ENCODE measurements at regions not wholly inside any gene's neighbourhood (a gene's known extent, or its start where the extent isn't known, plus 50 kb on each side); places are given as distances from the start of the nearest gene placed in this dataset.
"Not testable (repeated sequence)": the region's sequence is repeated elsewhere in the genome, so short reads cannot be mapped to it uniquely, and the experiment has no call there.

GRCh38 chr18:60892441-60892840 is 440.8 kb upstream of the CDH20 start:
- DNase-seq: no peak

GRCh38 chr18:60892855-60893254 is 440.4 kb upstream of the CDH20 start:
- DNase-seq: no peak

GRCh38 chr18:60893355-60894097 is 439.7 kb upstream of the CDH20 start:
- DNase-seq: no peak

- no peak for DNase-seq
Measured at GRCh38 chr18:60894254-60894945, 438.8 kb upstream of the CDH20 start.

- DNase-seq: no peak
Measured at GRCh38 chr18:60895181-60895580, 438.0 kb upstream of the CDH20 start.

- no peak for DNase-seq
Measured at GRCh38 chr18:60898111-60898510, 435.1 kb upstream of the CDH20 start.

- DNase-seq: no peak
Measured at GRCh38 chr18:60905699-60906098, 427.5 kb upstream of the CDH20 start.

GRCh38 chr18:60910534-60910933 is 422.7 kb upstream of the CDH20 start:
- no peak for DNase-seq

- DNase-seq: no peak
Measured at GRCh38 chr18:60911504-60911903, 421.7 kb upstream of the CDH20 start.

- DNase-seq: no peak
Measured at GRCh38 chr18:60915160-60915559, 418.1 kb upstream of the CDH20 start.

GRCh38 chr18:60918862-60919261 is 414.4 kb upstream of the CDH20 start:
- DNase-seq: not testable (repeated sequence)

- no peak for DNase-seq
Measured at GRCh38 chr18:60925892-60926291, 407.3 kb upstream of the CDH20 start.

- DNase-seq: no peak
Measured at GRCh38 chr18:60929966-60930365, 403.3 kb upstream of the CDH20 start.

- DNase-seq: peak in 3 of 58 donors; percentile 1 to 3 (median 1)
Measured at GRCh38 chr18:60935041-60935910, 398.0 kb upstream of the CDH20 start.

GRCh38 chr18:60936101-60936500 is 397.1 kb upstream of the CDH20 start:
- no peak for DNase-seq

- no peak for DNase-seq
Measured at GRCh38 chr18:60943297-60943696, 389.9 kb upstream of the CDH20 start.

- DNase-seq: no peak
Measured at GRCh38 chr18:60950634-60951033, 382.6 kb upstream of the CDH20 start.

GRCh38 chr18:60951091-60951490 is 382.1 kb upstream of the CDH20 start:
- DNase-seq: no peak

GRCh38 chr18:60962625-60963024 is 370.6 kb upstream of the CDH20 start:
- DNase-seq: no peak

GRCh38 chr18:60965856-60966255 is 367.4 kb upstream of the CDH20 start:
- DNase-seq: no peak

GRCh38 chr18:60966876-60967275 is 366.4 kb upstream of the CDH20 start:
- no peak for DNase-seq

GRCh38 chr18:60975420-60975819 is 357.8 kb upstream of the CDH20 start:
- no peak for DNase-seq

All from anterior cingulate cortex (tissue), 58 donors.